HG03432 (cell line): ENCODE measurements at regions not wholly inside any gene's neighbourhood (a gene's known extent, or its start where the extent isn't known, plus 50 kb on each side); places are given as distances from the start of the nearest gene placed in this dataset.

ENCODE experiments used
- ATAC-seq: cut with Tn5 transposase; IDR thresholded peaks from one replicate; pipeline ENCODE4 v1.9.1; 2021; ENCODE audit warnings: mild to moderate bottlenecking, moderate library complexity; ENCODE audit not compliant: unreplicated experiment

- ATAC-seq: no peak
These were observed 388.7 kb upstream of the TBX3 start for GRCh38 chr12:115072712-115073111.

GRCh38 chr12:115070313-115070712 lies 386.3 kb upstream of the TBX3 start:
- no peak for ATAC-seq

DNA sequence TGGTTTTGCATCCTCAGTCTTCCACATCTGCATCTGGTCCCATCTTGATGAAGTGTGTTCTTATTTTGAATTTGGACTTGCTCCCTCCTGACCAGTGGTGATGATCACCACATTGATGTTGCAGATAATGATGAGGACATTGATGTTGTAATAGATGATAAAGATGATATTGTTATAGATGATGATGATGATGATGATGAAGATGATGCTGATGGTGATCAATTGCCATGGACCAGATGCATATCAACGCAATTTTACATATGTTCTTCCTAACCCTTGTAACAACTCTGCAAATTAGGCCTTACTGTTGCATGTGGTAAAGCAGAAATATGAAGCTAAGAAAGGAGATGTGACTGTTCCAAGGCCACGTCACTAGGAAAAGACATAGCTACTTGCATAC lies 380.3 kb upstream of the TBX3 start:
- ATAC-seq: no peak

DNA sequence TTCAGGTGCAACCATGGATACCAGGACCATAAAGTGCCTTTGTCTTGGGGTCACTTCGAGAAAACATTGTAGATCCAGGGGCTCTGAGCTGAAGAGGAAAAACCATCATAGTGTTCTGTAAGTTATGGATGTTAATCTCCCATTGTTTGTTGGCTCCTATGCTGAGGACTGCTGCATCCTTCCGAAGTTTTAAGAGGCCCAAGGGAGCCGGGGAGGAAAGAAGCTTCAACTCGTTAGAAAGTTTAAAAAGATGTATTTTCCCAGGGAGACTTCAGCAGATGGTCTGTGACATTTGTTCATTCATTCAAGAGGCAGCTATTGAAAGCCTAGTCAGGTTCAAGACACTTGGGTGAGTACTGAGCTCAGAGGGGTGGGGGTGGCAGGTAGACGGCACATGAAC lies 378.8 kb upstream of the TBX3 start:
- ATAC-seq: no peak

DNA sequence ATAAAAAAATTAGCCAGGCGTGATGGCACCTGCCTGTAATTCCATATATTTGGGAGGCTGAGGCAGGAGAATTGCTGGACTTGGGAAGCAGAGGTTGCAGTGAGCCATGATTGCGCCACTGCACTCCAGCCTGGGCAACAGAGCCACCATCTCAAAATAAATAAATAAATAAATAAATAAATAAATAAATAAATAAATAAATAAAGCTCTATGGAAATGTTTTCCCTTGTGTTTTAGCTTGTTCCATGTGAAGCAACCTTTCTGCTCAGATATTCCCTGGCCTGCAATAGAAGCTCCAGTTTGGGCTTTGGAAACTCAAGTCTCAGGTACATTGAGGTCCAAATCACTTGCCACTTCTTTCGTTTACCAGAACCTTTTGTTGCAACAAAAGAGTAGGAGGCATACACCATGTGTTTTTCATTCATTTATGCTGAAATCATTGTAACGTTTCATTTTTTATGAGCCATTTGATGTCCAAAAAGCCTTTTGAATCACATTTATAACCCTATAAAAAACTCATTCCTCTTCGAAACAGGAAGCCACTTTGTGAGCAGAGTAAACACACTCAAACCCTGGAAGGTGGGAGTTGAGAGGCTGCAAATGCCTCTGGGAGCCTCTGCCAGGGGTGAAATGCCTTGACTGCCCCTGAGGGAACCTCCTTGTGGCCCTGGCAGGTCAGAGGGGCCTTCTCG lies 376.6 kb upstream of the TBX3 start:
- ATAC-seq: no peak

DNA sequence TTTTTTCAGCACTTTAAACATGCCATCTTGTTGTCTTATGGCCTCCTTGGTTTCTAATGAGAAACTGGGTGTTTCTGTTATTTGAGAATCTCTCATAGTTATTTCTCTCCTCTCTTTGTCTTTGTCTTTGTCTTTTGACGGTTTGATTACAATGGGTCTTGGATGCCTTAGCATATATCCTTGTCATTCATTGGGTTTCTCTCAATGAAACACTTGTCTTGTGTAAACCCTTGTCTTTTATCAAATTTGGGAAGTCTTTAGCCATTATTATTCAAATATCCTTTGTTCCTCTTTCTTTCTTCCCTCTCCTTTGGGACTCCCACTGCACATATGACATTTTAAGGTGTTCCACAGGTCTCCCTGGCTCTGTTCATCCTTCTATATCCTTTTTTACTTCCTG lies 373.5 kb upstream of the TBX3 start:
- no peak for ATAC-seq

- no peak for ATAC-seq
These were observed 367.4 kb upstream of the TBX3 start for GRCh38 chr12:115051378-115051777.

DNA sequence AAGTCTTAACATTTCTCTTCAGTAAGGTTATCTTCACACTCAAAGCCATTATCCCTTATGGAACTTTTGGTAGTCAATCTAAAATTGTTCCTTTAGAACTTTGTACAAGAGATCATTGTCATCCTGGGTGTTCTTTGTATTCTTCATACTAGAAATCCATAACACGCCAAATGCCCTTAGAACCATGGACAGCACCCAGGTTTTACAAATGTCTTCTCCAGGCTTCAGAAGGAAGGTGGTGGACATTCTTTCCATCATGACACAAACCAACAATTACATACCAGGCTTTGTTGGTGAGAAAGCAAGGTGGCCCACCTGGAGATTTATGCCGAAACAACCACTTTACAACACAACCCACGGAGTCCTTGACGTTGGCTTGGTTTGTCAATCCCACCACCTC lies 365.6 kb upstream of the TBX3 start:
- ATAC-seq: no peak

GRCh38 chr12:115046805-115047204 lies 362.8 kb upstream of the TBX3 start:
- no peak for ATAC-seq

DNA sequence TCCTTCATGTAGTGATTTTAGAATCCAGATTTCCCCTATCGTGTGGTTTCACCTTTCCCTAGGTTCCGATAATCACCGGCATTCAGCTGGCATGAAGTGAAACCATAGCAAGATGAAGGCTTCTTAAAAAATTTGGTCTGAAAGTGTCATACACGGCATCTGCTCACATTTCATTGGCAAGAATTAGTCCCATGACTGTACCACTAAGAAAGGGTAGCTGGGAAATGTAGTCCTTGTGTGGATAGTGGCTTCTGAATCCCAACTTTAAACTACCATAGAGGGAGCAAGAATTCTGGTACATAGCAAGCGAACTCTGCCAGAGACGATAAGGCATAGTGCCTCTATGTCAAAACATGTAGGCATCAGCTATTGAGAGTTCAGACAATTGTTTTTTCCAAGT lies 360.1 kb upstream of the TBX3 start:
- no peak for ATAC-seq

- ATAC-seq: no peak
These were observed 359.1 kb upstream of the TBX3 start for GRCh38 chr12:115043079-115043478.

GRCh38 chr12:115042341-115042740 lies 358.4 kb upstream of the TBX3 start:
- ATAC-seq: no peak

- ATAC-seq: no peak
These were observed 353.9 kb upstream of the TBX3 start for GRCh38 chr12:115037830-115038229.

DNA sequence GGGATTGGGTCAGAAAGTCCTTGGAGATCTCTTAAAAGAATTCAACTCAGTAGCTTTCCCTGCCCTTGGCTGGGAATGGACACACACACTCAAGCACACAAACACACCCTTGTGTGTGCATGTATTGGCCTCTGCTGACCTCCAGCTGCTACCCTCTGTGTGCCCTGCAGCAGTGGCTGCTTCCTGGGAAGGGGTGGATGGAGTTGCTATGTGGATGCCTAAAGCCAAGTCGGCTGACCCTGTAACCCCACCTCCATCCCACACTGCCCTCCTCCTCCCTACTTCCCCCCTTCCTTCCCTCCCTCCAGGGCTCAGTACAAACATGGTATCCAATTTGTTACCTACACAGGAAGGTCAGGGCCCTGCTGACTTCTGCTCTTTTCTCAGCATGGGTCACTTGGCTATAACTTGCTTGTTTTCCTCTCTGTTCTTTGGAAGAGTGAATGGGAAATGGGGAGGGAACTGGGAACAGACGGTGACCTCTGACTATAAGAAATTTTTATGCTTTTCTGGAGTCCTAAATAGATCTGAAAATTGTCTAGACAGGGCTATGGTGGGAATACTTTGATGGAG lies 351.6 kb upstream of the TBX3 start:
- ATAC-seq: no peak

DNA sequence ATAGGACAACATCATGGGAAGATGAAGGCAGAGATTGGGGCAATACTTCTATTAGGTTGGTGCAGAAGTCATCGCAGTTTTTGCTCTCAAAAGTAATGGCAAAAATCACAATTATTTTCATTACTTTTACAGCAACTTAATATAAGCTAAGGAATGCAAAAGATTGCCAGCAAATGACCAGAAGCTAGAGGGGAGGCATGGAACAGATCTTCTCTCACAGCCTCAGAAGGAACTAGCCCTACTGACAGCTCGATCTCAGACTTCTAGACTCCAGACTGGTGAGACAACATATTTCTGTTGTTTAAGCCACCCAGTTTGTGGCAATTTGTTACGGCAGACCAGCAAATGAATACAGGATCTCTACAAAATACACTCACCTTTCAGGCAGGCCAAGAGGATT lies 348.5 kb upstream of the TBX3 start:
- ATAC-seq: no peak

DNA sequence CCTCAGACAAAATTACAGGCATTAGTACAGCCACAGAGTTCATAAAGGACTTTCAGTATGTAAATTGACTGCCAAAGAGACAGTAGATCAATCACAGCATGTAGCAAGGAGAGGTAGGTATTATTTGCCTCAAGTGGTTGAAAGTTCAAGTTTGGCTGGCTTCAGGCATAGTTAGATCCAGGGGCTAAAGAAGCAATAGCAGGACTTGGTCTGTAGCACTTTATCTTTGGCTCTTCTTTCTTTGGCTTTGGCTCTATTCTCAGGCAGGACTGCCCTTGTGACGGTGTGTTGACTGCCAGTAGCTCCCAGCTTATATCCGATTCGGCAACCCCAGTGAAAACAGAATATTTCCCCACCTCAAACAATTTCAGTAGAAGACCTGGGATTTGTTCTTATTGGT lies 346.0 kb upstream of the TBX3 start:
- no peak for ATAC-seq

- no peak for ATAC-seq
These were observed 340.6 kb upstream of the TBX3 start for GRCh38 chr12:115024531-115024930.

DNA sequence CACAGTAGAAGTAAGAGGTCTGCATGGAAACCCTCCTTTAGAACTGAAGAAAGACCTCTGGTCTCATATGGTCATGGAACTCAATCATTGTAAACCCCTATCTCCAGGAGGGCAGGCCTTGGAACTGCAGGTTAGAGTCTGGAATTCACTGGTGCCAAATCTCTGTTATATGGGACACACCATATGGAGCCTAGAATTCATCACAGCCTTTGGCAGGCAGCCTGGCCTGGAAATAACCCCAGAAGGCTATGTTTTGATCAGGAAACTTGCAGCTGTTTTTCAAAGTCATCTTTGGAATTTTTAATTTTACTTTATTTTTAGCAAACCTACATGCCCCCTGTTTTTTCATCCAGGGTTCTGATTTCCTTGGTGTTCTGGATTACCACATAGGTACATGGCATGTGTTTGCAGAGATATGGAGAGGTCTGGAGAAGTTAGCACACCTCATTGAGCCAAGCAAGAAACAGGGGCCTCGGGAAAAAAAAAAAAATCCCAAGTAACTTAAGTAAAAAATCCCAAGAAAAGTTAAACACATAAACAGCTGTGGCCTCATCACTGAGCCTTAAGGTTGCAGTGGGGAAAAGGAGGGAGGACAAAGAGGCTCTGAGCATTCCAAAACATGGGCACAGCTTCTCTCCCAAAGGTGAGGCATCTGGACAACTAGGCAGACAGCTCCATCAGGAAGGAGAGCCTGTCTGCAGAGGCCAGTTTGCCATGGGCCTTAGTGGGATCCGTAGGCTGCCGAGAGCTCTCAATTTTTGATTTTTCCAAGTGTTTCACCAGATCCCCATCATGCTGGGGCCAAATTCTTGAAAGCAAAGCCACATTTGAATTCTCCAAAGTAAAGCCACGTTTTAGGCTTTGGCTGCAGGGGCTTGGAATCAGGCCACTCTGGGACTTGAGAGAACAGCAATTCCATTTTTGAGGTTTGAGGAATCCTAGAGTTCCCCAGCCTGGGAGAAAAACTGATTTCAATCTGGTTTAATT lies 339.6 kb upstream of the TBX3 start:
- ATAC-seq: no peak

GRCh38 chr12:115020091-115020490 lies 336.1 kb upstream of the TBX3 start:
- ATAC-seq: no peak

DNA sequence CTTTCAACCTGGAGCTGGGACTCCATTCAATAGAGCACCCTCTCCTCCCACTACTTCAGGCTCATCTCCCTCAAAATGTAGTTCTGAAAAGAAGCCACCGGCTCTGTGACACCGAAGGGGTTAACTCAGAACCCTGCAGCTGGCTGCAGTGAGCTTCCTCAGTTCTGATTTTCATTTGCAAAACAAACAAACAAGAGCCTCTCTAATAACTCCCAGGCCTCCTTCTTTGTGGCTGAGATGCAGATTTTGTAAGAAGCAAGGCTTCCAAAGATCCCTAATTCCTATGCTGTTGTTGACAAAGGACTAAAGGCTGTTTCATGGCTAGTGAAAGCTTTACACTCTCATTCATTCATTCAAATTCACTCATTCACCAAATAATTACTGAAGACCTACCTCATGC lies 333.4 kb upstream of the TBX3 start:
- no peak for ATAC-seq

DNA sequence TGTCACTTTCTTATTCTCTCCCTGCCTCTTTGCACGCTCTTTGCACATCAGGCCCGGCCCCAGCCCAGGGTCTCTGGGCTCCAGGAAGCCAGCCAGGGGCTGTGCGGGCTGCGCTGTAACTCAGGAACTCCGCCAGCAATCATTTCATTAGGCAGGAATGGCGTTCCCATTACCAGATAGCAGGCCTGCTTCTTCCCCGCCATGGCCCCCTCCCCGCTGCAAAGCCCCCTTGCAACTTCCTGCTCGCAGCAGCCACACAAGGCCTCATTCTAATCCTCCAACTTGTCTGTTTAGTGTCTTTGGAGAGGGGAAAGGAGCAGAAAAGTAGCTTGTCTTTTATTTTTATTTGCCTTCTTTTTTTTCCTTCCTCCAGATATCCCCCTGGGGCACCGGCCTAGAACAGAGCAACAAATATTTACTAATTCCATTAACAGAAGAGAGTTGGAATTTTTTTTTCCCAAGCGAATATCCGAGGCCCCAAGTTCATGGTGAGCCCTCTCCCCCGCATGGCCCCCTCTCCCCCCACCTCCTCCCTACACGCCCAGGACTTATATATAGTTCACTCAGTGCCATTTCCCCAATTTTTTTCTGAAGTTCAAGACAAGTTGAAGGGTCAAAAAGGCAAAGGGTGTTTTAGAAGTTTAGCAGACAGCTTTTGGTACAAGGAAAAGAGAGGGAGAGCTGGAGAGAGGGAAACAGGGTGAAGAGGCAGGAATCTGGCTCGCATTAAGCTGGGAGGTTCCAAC lies 329.4 kb upstream of the TBX3 start:
- no peak for ATAC-seq
